Activated CD8-positive, alpha-beta memory T cell treated with anti-CD3 and anti-CD28 coated beads for 48 hours (primary cell): ENCODE measurements at regions not wholly inside any gene's neighbourhood (a gene's known extent, or its start where the extent isn't known, plus 50 kb on each side); places are given as distances from the start of the nearest gene placed in this dataset.

Experiments used
- DNase-seq, 3 experiments: peaks; one replicate each; pipeline ENCODE4 v3.0.0-alpha.2; 2020; ENCODE audit warnings: low read depth in 2 of 3, low spot score in 2 of 3

DNA sequence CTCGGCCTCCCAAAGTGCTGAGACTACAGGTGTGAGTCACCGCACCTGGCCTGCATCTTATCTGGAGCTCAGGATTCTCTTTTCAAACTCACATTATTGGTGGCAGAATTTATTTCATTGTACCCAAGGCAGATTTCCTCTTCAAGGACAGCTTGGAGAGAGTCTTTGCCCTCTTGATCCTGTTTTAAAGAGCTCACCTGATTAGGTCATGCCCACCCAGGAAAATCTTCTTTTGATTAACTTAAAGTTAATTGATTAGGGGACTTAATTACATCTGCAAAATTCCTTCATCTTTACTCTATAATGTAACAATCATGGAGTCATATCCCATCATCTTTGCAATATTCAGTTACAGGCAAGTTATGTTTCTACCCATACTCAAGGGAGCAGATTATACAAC is 346.4 kb downstream of the EPHA4 start:
- DNase-seq = no peak

DNA sequence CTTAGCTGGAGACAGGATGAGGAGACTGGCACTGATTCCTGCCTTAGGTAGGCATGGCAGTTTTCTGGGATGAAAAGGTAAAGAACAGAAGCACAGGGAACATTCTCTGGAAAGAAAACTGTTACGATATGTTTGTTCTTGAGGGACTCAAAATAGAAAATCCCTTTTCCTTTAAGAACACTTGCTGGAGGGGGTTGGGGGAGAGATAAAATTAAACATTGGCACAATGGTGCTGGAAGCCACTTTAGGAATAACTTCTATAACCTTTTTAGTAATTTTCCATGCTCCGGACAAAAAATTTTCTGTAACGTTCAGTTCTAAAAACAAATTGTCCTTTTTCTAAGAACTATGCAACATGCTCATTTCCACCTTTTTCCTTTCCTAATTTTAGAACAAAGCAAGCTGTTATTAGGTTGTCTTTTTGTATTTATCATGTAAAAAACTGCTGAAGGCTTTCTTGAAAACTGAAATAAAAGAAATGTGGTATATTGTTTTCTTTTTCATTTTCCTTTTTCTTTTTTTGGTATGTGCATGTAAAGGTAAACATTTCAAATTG is 343.8 kb downstream of the EPHA4 start:
- no peak for DNase-seq

DNA sequence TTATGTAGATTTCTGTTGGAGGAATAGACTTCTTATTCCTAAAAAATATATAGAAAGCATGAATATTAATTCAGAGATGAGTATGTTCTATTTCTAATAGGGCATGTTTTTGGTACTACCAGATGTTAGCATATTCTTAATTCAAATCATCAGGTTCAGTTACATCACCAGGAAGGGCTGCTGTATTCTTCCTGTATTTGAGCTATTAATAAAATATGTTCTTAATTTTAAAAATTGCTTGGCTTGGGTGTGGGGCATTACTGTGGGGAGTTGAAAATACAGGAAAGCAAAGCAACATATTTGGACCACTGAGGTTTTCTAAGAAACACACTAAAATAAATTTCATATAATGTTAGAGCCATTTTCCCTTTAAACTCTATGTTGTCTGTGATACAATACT is 343.0 kb downstream of the EPHA4 start:
- no peak for DNase-seq

- no peak for DNase-seq
These were observed 340.6 kb downstream of the EPHA4 start for GRCh38 chr2:221231511-221231910.

GRCh38 chr2:221235941-221236340 is 336.2 kb downstream of the EPHA4 start:
- no peak for DNase-seq

DNA sequence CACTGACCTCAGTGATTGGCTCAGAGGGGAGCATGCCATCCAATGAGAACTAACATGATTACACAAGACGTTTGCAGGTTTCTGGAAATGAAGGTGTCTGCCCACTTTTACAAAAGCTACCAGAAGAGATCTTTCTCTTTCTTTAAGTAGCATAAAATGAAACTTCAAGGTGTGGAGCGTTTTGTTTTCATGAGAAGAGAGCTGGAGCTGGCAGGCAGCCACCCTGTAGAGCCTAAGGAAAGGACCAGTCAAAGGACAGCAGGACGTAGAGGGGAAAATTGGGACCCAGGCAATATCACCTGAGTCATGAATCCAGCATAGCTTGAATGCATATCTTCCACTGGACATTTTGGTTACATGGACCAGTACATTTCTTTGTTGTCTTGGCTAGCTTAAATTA is 331.0 kb downstream of the EPHA4 start:
- no peak for DNase-seq

GRCh38 chr2:221243771-221244170 is 328.3 kb downstream of the EPHA4 start:
- DNase-seq = no peak

- no peak for DNase-seq
These were observed 327.1 kb downstream of the EPHA4 start for GRCh38 chr2:221245045-221245444.

GRCh38 chr2:221245772-221246171 is 326.3 kb downstream of the EPHA4 start:
- DNase-seq = no peak

GRCh38 chr2:221254299-221254698 is 317.8 kb downstream of the EPHA4 start:
- DNase-seq = no peak

- DNase-seq = no peak
These were observed 316.2 kb downstream of the EPHA4 start for GRCh38 chr2:221255862-221256261.

DNA sequence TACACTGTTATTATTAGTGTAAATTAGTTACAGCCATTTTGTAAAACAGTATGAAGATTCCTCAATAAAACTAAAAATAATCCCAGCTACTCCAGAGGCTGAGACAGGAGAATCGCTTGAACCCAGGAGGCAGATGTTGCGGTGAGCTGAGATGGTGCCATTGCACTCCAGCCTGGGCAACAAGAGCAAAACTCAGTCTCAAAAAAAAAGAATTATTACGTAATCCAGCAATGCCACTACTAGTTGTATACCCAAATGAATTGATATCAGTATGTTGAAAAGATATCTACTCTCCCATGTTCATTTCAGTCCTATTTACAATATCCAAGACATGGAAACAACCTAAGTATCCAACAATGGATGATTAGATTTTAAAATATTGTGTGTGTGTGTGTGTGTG is 313.6 kb downstream of the EPHA4 start:
- no peak for DNase-seq

DNA sequence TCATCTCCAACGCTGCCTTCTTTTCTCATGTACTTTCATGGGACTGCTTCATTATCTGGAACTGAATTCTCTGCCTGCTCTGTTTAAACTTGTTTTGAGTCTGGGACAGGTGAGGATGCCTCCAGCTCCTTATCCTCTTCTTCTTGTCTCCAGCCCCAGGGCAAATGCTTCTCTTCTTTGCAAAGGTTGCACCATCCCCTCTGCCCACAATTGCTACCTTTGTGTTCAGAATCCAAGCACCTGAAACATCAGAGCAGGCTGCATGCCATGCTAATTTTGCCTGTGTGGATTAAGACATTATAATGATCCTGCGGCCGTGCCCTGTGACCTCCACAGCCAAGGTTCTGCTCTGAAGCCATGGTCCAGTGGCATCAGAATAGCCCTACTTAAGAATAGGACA is 309.5 kb downstream of the EPHA4 start:
- DNase-seq = no peak

DNA sequence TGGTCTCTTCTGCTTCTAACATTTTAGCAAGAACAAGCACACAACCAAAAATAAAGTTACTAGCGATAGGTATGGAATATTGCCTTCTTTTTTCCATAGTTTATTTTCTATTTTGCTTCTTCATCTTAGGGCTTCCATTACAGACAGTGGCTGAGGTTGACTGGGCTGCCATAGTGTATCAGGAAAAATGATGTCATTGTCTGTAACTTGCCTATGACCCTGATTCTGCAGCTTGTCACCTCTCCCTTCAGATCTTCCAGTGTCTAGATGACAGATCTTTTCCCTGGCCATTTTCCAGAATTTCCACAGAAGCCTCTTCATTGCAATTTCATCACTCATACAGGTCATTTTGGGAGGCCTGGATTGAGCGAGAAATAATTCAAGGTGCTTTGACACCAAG is 308.5 kb downstream of the EPHA4 start:
- DNase-seq = no peak

- DNase-seq = no peak
These were observed 307.8 kb downstream of the EPHA4 start for GRCh38 chr2:221264318-221264717.

DNA sequence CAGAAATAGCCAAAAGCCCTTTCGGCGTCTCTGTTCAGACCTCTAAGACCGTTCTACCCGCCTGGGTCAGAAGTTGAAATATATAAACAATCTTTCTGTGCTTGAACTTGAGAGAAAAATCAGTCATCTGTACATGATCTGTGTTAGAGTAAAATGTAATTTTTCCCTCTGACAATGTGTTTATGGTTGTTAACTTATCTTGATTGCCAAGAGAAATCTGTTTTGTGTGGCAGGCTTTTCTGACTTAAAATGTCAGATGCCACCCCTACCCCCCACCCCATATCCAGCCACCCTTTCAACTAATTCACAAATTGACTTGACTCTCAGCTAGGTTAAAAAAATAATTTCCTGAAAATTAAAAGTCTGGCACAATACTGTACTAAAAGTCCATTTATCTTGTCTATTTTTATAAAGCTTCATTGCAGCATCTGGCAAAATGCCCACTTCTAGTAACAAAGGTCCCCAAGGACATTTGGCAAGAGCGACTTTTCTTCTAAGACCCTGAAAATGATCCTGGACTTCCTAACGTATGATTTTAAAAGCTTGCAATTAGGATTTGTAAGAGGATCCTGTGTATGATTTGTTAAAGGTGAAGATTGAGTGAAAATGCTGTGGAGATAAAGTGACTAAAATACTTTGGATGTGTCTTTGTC is 304.2 kb downstream of the EPHA4 start:
- DNase-seq = no peak

- DNase-seq = no peak
These were observed 303.5 kb downstream of the EPHA4 start for GRCh38 chr2:221268631-221269030.

DNA sequence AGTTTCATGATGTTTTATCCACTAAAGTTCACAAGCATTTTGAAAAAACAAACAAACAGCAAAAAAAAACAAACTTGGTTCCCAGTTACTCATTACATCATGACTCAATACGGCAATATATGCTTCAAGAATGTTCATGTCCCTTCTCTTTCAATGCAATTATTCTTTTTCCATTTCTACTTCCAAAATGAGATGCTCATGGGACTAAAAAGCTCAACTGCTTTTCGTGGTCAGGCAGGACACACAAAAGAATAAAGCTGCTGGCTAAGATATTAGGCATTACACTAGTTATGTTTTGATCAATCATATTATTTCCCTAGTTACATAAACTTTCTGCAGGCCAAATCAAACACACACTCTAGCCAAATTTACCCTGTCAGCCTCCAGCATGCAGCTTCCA is 301.3 kb downstream of the EPHA4 start:
- no peak for DNase-seq

DNA sequence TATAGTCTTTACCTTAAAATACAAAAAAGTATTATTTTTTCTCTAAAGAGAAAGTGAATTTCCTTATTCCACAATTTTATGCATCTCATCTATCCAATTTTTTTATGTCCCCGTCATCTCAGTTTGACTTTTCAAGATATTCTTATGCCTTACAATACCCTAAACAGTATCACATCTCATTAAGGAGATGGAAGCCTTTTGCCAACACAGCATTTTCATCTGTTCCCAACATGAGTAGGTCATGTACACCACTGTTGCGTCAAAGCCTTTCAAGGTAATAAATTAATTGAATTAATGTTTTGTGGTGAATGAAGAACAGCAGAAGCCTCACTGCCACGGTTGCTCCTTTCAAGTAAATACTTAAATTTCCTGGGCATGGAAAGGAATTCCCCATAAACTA is 299.4 kb downstream of the EPHA4 start:
- DNase-seq = no peak

GRCh38 chr2:221276033-221276432 is 296.1 kb downstream of the EPHA4 start:
- no peak for DNase-seq

- DNase-seq = no peak
These were observed 295.5 kb downstream of the EPHA4 start for GRCh38 chr2:221276601-221277000.

GRCh38 chr2:221282386-221282785 is 289.7 kb downstream of the EPHA4 start:
- DNase-seq = no peak

DNA sequence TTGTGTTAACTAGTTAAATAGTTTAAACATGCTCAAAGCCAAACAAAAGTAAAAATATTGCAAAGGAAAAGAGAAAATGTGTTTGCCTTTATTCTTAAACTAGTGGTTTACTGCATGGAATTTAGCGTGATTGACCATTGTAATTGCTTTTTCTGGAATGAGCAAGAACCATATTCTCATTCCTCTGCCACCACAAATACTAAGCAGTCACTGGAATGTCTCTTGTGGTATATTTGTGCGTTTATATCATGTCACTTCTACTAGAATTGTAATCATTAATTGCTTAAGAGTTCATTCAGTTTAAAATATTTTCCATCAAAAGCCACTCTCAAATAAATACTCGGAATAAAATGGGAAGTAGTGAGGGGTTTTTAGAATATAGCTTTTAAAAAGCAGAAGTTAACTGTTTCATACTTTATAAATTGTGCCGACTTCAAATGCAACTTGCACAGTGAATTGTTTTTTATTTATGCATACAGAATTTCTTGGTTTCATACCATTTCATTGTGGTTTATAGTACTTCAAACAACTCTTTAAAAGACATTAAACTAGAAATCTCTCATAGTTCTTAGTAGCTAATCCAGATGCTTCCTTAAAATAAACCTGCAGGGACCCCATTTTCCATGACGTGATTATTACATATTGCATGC is 288.1 kb downstream of the EPHA4 start:
- no peak for DNase-seq
